Astrocyte of the spinal cord (primary cell): ENCODE measurements at regions not wholly inside any gene's neighbourhood (a gene's known extent, or its start where the extent isn't known, plus 50 kb on each side); places are given as distances from the start of the nearest gene placed in this dataset.
"Not testable (repeated sequence)": the region's sequence is repeated elsewhere in the genome, so short reads cannot be mapped to it uniquely, and the experiment has no call there.

Source experiments
- DNase-seq: peaks from one replicate; pipeline ENCODE4 v3.0.0; 2011; ENCODE audit warnings: low read depth, low spot score
- H3K4me3 ChIP-seq: 2 replicates; pipeline ENCODE4 v1.5.1; 2011; ENCODE audit warnings: low read depth, mild to moderate bottlenecking, low read length, moderate library complexity
- CTCF ChIP-seq: IDR thresholded peaks from 2 replicates; pipeline ENCODE4 v1.5.1; 2012; ENCODE audit warnings: low read depth, mild to moderate bottlenecking, low read length, inconsistent platforms
- in situ Hi-C: cut with HindIII; loops from 2 replicates; pipeline ENCODE4 v1.10.0; 2017; ENCODE audit warnings: low sequenced_read_pairs

DNA sequence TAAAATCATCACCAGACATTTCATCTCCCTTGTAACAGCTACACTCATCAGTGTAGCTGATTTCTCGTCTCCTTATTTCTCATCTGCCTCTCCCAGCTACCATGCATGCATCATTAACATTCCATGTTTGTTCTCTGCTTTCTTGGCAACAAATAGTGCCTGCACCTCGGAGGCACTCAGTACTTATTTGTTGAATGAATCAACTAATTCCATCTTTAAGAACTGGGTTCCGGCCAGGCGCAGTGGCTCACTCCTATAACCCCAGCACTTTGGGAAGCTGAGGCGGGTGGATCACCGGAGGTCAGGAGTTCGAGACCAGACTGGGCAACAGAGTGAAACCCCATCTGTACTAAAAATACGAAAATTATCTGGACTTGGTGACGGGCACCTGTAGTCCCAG lies 63.9 kb upstream of the GTF3A start:
- H3K4me3 ChIP-seq: no peak overlapping the region
- DNase-seq: no peak
- in situ Hi-C loops: no loop called here
- no peak for TF ChIP-seq CTCF

GRCh38 chr13:27362064-27362751 lies 62.2 kb upstream of the GTF3A start:
- in situ Hi-C loops: no loop called here
- peak; percentile 73 for DNase-seq
- TF ChIP-seq CTCF: peak; percentile 98
- H3K4me3 ChIP-seq: peak overlapping the region; percentile 52

GRCh38 chr13:27363637-27364036 lies 60.8 kb upstream of the GTF3A start:
- DNase-seq, H3K4me3 ChIP-seq, in situ Hi-C loops: not testable (repeated sequence)

- no peak for TF ChIP-seq CTCF
- no peak for DNase-seq
- in situ Hi-C loops: no loop called here
- H3K4me3 ChIP-seq: no peak overlapping the region
Observed at GRCh38 chr13:27367570-27367969, 56.8 kb upstream of the GTF3A start.

GRCh38 chr13:27370305-27370872 lies 54.0 kb upstream of the GTF3A start:
- DNase-seq: no peak
- no peak overlapping the region for H3K4me3 ChIP-seq
- in situ Hi-C loops: no loop called here
- TF ChIP-seq CTCF: no peak

- no peak overlapping the region for H3K4me3 ChIP-seq
Observed at GRCh38 chr13:27371932-27372331, 52.5 kb upstream of the GTF3A start.

More at GRCh38 chr13:27371932-27372331, 52.5 kb upstream of the GTF3A start:
- in situ Hi-C loops: no loop called here
- no peak for TF ChIP-seq CTCF
- no peak for DNase-seq
